Trophoblast cell (in vitro differentiated cells and primary cell): ENCODE measurements at regions not wholly inside any gene's neighbourhood (a gene's known extent, or its start where the extent isn't known, plus 50 kb on each side); places are given as distances from the start of the nearest gene placed in this dataset.

ENCODE experiments used
- DNase-seq, 2 donors: peaks; one replicate each; pipeline ENCODE4 v3.0.0-alpha.2; 2016
- H2AFZ ChIP-seq: 2 replicates; pipeline ENCODE4 v1.6.1; 2013; ENCODE audit warnings: low read length, moderate library complexity, mild to moderate bottlenecking; ENCODE audit not compliant: insufficient read depth, poor library complexity
- H2AK5ac ChIP-seq: 2 replicates; pipeline ENCODE4 v1.6.1; 2013; ENCODE audit warnings: mild to moderate bottlenecking, low read length
- H2BK120ac ChIP-seq: 2 replicates; pipeline ENCODE4 v1.6.1; 2013; ENCODE audit warnings: low read length, mild to moderate bottlenecking, moderate library complexity; ENCODE audit not compliant: insufficient read depth, poor library complexity
- H2BK12ac ChIP-seq: 2 replicates; pipeline ENCODE4 v1.6.1; 2013; ENCODE audit warnings: mild to moderate bottlenecking, low read length, moderate library complexity
- H2BK5ac ChIP-seq: 2 replicates; pipeline ENCODE4 v1.6.1; 2013; ENCODE audit warnings: low read length, low read depth, moderate library complexity, mild to moderate bottlenecking; ENCODE audit not compliant: poor library complexity
- H3K14ac ChIP-seq: 2 replicates; pipeline ENCODE4 v1.6.1; 2013; ENCODE audit warnings: mild to moderate bottlenecking, low read length
- H3K18ac ChIP-seq: 2 replicates; pipeline ENCODE4 v1.6.1; 2013; ENCODE audit warnings: mild to moderate bottlenecking, low read length
- H3K23ac ChIP-seq: 2 replicates; pipeline ENCODE4 v1.6.1; 2013; ENCODE audit warnings: low read length
- H3K27ac ChIP-seq: 2 replicates; pipeline ENCODE4 v1.5.1; 2013; ENCODE audit warnings: low read depth, mild to moderate bottlenecking, inconsistent platforms, low read length, moderate library complexity
- H3K27me3 ChIP-seq: 2 replicates; pipeline ENCODE4 v1.6.1; 2013; ENCODE audit warnings: inconsistent platforms, mild to moderate bottlenecking, low read length, moderate library complexity; ENCODE audit not compliant: insufficient read depth
- H3K36me3 ChIP-seq, 2 experiments: 1 replicate in 1 of 2; 2 replicates in 1 of 2; pipeline ENCODE4 v1.6.1; 2013; ENCODE audit warnings: low read length in 2 of 2, mild to moderate bottlenecking in 2 of 2, moderate library complexity in 1 of 2; ENCODE audit not compliant: insufficient read depth in 2 of 2, control insufficient read depth in 1 of 2
- H3K4ac ChIP-seq: 2 replicates; pipeline ENCODE4 v1.6.1; 2013; ENCODE audit warnings: low read depth, mild to moderate bottlenecking, low read length, moderate library complexity
- H3K4me1 ChIP-seq, 2 experiments: 1 replicate in 1 of 2; 2 replicates in 1 of 2; pipeline ENCODE4 v1.6.1; 2013; ENCODE audit warnings: low read length in 2 of 2, mild to moderate bottlenecking in 2 of 2, moderate library complexity in 1 of 2; ENCODE audit not compliant: insufficient read depth in 2 of 2, control insufficient read depth in 1 of 2
- H3K4me2 ChIP-seq: 2 replicates; pipeline ENCODE4 v1.6.1; 2013; ENCODE audit warnings: inconsistent platforms, mild to moderate bottlenecking, low read length, moderate library complexity
- H3K4me3 ChIP-seq: 2 replicates; pipeline ENCODE4 v1.5.1; 2013; ENCODE audit warnings: mild to moderate bottlenecking, low read depth, low read length, inconsistent platforms
- H3K79me1 ChIP-seq: one replicate; pipeline ENCODE4 v1.6.1; 2013; ENCODE audit warnings: low read length
- H3K79me2 ChIP-seq: 2 replicates; pipeline ENCODE4 v1.6.1; 2013; ENCODE audit warnings: low read length, mild to moderate bottlenecking; ENCODE audit not compliant: control insufficient read depth, insufficient read depth, poor library complexity
- H3K9ac ChIP-seq: 2 replicates; pipeline ENCODE4 v1.6.1; 2013; ENCODE audit warnings: mild to moderate bottlenecking, low read length
- H3K9me3 ChIP-seq: 2 replicates; pipeline ENCODE4 v1.6.1; 2013; ENCODE audit warnings: low read depth, mild to moderate bottlenecking, control low read depth, inconsistent platforms, low read length; ENCODE audit not compliant: insufficient read depth
- H4K12ac ChIP-seq: 2 replicates; pipeline ENCODE4 v1.6.1; 2013; ENCODE audit warnings: low read depth, mild to moderate bottlenecking, low read length, moderate library complexity
- H4K8ac ChIP-seq: 2 replicates; pipeline ENCODE4 v1.6.1; 2013; ENCODE audit warnings: low read depth, mild to moderate bottlenecking, low read length, moderate library complexity
- H4K91ac ChIP-seq: one replicate; pipeline ENCODE4 v1.6.1; 2013; ENCODE audit warnings: low read depth, mild to moderate bottlenecking, low read length, moderate library complexity
- WGBS: extraction: QIAGEN DNeasy Blood & Tissue Kit; methylation state at CpG from one replicate; pipeline ENCODE4 v1.1.7; 2013; ENCODE audit warnings: missing lambda C conversion rate; ENCODE audit not compliant: insufficient read length, insufficient coverage; ENCODE audit errors: extremely low coverage; 5-methylcytosine and 5-hydroxymethylcytosine counted together

DNA sequence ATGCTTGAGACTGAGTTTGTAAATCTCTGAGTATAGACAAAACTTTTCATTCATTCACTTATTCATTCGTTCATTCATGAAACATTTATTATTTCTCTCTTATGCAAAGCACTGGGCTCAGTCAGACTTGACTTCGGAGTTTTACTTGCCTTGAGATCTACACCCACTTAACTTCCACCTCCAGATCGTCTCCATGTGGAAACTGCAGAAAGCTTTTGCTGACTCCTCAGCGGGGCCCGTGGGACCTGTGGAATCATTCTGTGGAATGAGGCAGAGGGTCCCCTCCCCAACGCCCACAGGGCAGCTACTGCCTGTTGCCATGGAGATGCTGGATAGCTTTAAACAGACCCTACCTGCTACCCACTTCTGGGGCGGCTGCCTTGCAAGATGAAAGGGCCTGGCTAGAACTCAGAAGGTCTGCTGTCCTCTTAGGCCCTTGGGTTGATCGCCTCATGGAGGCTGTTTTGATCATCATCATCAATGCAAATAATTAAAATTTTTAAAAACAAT is 66.4 kb upstream of the KCNG1 start:
- Histone ChIP-seq H2BK120ac (no peak overlapping the region), H3K14ac (no peak overlapping the region), H4K8ac (no peak overlapping the region), H4K91ac (no peak overlapping the region), H3K27ac (no peak overlapping the region), H3K23ac (no peak overlapping the region), H4K12ac (no peak overlapping the region), H3K79me1 (peaks cover 2% of the 10 kb centered on the region), H3K4me2 (no peak overlapping the region), H3K18ac (no peak overlapping the region), H3K27me3 (no peaks in the 10 kb centered on the region), H2BK5ac (no peak overlapping the region), H3K9me3 (no peaks in the 10 kb centered on the region), H2AK5ac (no peak overlapping the region), H3K4me1 (peaks cover 6 to 8% of the 10 kb centered on the region in 2 experiments), H3K79me2 (no peaks in the 10 kb centered on the region), H2AFZ (no peak overlapping the region), H2BK12ac (no peak overlapping the region), H3K4ac (no peak overlapping the region), H3K36me3 (no peaks in the 10 kb centered on the region), H3K9ac (no peak overlapping the region), H3K4me3 (no peak overlapping the region)
- no peak for DNase-seq
- no CpG with 5 or more reads among the region's 8 CpGs for WGBS

DNA sequence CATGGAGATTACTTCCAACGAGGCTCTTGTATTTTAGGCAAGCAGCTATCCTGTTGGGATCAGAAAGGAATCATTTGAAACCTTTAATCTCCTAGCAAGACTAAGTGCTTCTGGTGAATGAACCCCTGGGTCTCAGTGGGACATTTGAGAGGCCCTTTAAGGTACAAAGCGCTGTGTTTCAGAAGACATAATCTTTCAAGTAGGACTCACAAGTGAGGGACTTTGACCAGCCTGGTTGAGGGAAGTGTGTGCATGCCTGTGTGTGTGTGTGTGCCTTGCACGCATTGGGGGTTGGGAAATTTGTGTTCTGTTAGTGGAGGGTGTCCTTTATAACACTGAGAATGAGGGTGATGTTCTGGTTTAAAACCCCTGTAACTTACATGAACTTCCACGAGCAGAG is 64.4 kb upstream of the KCNG1 start:
- Histone ChIP-seq H4K8ac (no peak overlapping the region), H3K4me2 (no peak overlapping the region), H3K4ac (no peak overlapping the region), H4K91ac (no peak overlapping the region), H3K79me2 (no peaks in the 10 kb centered on the region), H2AK5ac (no peak overlapping the region), H3K4me1 (no peaks in the 10 kb centered on the region), H4K12ac (no peak overlapping the region), H3K4me3 (no peak overlapping the region), H3K27me3 (no peaks in the 10 kb centered on the region), H2BK120ac (no peak overlapping the region), H3K36me3 (no peaks in the 10 kb centered on the region), H3K23ac (no peak overlapping the region), H3K27ac (no peak overlapping the region), H3K14ac (no peak overlapping the region), H3K79me1 (no peaks in the 10 kb centered on the region), H3K9ac (no peak overlapping the region), H3K9me3 (no peaks in the 10 kb centered on the region), H3K18ac (no peak overlapping the region), H2BK12ac (no peak overlapping the region), H2BK5ac (no peak overlapping the region), H2AFZ (no peak overlapping the region)
- no peak for DNase-seq
- no CpG with 5 or more reads among the region's 4 CpGs for WGBS

DNA sequence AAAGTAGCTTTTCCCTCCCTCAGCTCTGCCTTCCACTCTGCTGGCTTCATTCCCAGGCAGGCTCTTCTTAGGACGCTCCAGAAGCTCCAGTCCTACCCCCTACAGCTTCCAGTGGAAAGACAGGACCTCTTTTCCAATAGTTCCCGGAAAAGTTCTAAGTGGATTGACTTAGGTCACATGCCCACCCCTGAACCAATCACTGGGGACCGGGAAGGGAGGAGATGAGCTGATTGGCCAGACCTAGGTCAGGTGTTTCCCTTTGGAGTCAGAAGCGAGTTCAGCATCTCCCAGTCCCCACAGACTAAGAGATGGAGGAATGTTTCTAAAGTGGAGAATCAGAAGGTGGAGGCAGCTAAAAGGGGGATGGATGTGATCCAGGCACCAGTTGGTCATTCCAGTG is 62.9 kb upstream of the KCNG1 start:
- no peaks in the 10 kb centered on the region for H3K4me1 ChIP-seq
- no peak overlapping the region for H4K91ac ChIP-seq
- H3K9me3 ChIP-seq = no peaks in the 10 kb centered on the region
- no peak overlapping the region for H2BK120ac ChIP-seq
- no peak overlapping the region for H2AK5ac ChIP-seq
- H3K36me3 ChIP-seq = no peaks in the 10 kb centered on the region
- no peak overlapping the region for H3K18ac ChIP-seq
- no peak overlapping the region for H3K4ac ChIP-seq
- H3K23ac ChIP-seq = no peak overlapping the region
- H2BK5ac ChIP-seq = no peak overlapping the region
- no peaks in the 10 kb centered on the region for H3K27me3 ChIP-seq
- no peak overlapping the region for H3K14ac ChIP-seq
- H3K9ac ChIP-seq = no peak overlapping the region
- H3K79me1 ChIP-seq = no peaks in the 10 kb centered on the region
- H4K12ac ChIP-seq = no peak overlapping the region
- no peak overlapping the region for H4K8ac ChIP-seq
- no peak overlapping the region for H2BK12ac ChIP-seq
- no peaks in the 10 kb centered on the region for H3K79me2 ChIP-seq
- DNase-seq = no peak
- no CpG with 5 or more reads among the region's 4 CpGs for WGBS
- no peak overlapping the region for H2AFZ ChIP-seq
- no peak overlapping the region for H3K4me3 ChIP-seq
- H3K27ac ChIP-seq = no peak overlapping the region
- no peak overlapping the region for H3K4me2 ChIP-seq

DNA sequence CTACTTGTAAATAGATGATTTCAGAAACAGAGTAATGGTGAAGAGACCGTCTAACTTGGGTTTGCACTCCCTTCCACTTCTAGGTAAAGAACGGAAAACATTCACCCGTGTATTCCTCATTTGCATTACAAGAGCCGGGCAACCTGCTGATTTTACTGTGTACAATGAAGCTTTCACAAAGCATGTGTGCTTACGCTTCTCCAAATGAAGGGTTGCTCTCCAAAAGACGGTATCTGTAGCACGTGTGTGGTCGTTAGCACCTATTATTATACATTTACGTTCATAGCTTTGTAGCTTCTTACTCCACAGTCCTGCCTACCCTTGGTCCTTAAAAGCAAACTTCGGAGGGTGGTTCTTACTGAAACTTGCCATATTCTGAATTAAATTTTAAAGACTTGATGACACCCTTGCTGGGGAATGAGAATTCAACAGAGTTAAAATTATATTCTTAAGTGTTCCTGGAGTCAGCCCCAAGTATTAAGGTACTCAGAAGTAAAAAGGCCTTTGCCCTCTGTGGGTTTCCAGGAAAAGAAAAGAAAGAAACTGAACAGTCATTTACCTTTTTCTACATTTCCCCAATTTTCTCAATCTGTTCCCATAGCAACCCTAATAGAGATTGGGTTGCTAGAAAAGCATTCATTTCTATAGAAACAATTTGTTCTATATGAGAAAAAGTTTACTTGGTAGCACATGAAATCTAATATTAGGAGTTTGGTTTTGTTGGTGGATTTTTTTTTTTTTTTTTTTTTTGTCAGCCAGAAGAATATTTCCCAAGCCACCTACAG is 61.9 kb upstream of the KCNG1 start:
- no peaks in the 10 kb centered on the region for H3K9me3 ChIP-seq
- H3K4ac ChIP-seq = no peak overlapping the region
- no peak overlapping the region for H3K23ac ChIP-seq
- WGBS = no CpG with 5 or more reads among the region's 10 CpGs
- H3K14ac ChIP-seq = no peak overlapping the region
- H4K8ac ChIP-seq = no peak overlapping the region
- no peak overlapping the region for H3K4me2 ChIP-seq
- no peak overlapping the region for H2AK5ac ChIP-seq
- no peak overlapping the region for H3K4me3 ChIP-seq
- no peak overlapping the region for H4K91ac ChIP-seq
- no peaks in the 10 kb centered on the region for H3K27me3 ChIP-seq
- no peak overlapping the region for H3K18ac ChIP-seq
- no peak for DNase-seq
- H3K4me1 ChIP-seq = no peaks in the 10 kb centered on the region
- H2BK5ac ChIP-seq = no peak overlapping the region
- no peak overlapping the region for H4K12ac ChIP-seq
- H2AFZ ChIP-seq = no peak overlapping the region
- no peaks in the 10 kb centered on the region for H3K36me3 ChIP-seq
- H3K9ac ChIP-seq = no peak overlapping the region
- no peaks in the 10 kb centered on the region for H3K79me2 ChIP-seq
- no peaks in the 10 kb centered on the region for H3K79me1 ChIP-seq
- no peak overlapping the region for H3K27ac ChIP-seq
- H2BK12ac ChIP-seq = no peak overlapping the region
- no peak overlapping the region for H2BK120ac ChIP-seq
